HL-60 (cell line): ENCODE measurements at regions not wholly inside any gene's neighbourhood (a gene's known extent, or its start where the extent isn't known, plus 50 kb on each side); places are given as distances from the start of the nearest gene placed in this dataset.

Source experiments
- DNase-seq, 2 experiments: peaks; one replicate each; pipeline ENCODE4 v3.0.0-alpha.2; 2010 to 2020; ENCODE audit warnings: low read depth in 1 of 2, low spot score in 1 of 2
- H3K27ac ChIP-seq: fragments of 250-450 bp; sonication (Bioruptor Pico); replicated peaks from 2 replicates; pipeline ENCODE4 v1.5.1; 2020; ENCODE audit warnings: mild to moderate bottlenecking, moderate library complexity
- H3K27me3 ChIP-seq: fragments of 250-450 bp; sonication (Bioruptor Pico); 2 replicates; pipeline ENCODE4 v1.5.1; 2021; ENCODE audit warnings: mild to moderate bottlenecking, moderate library complexity; ENCODE audit not compliant: insufficient read depth, poor library complexity, severe bottlenecking
- H3K4me3 ChIP-seq: replicated peaks from 2 replicates; pipeline ENCODE4 v1.5.1; 2011; ENCODE audit warnings: mild to moderate bottlenecking, control low read depth, low read length; ENCODE audit not compliant: insufficient read depth
- CTCF ChIP-seq: IDR thresholded peaks from one replicate; pipeline ENCODE4 v1.5.1; 2011; ENCODE audit warnings: low read length, control low read depth, inconsistent platforms; ENCODE audit not compliant: insufficient read depth
- GABPA ChIP-seq: IDR thresholded peaks from 2 replicates; pipeline ENCODE4 v1.6.1; 2012; ENCODE audit warnings: low read depth
- POLR2AphosphoS5 ChIP-seq: IDR thresholded peaks from 2 replicates; pipeline ENCODE4 v1.6.1; 2012; ENCODE audit warnings: low read depth
- REST ChIP-seq: IDR thresholded peaks from 2 replicates; pipeline ENCODE4 v1.6.1; 2012; ENCODE audit warnings: low read depth; ENCODE audit not compliant: insufficient replicate concordance
- SPI1 ChIP-seq: IDR thresholded peaks from 2 replicates; pipeline ENCODE4 v1.6.1; 2012; ENCODE audit warnings: low read depth, mild to moderate bottlenecking, borderline replicate concordance

GRCh38 chr18:45417392-45417791 lies 197.9 kb upstream of the SLC14A2 start:
- H3K27me3 ChIP-seq, result no peaks in the 10 kb centered on the region
- TF ChIP-seq GABPA (no peak), POLR2AphosphoS5 (no peak), SPI1 (no peak), CTCF (no peak), REST (no peak)

GRCh38 chr18:45423659-45424058 lies 191.6 kb upstream of the SLC14A2 start:
- TF ChIP-seq GABPA, result no peak
- TF ChIP-seq SPI1, result no peak
- TF ChIP-seq REST, result no peak
- TF ChIP-seq POLR2AphosphoS5, result no peak
- TF ChIP-seq CTCF, result no peak
- no peak for DNase-seq
- peaks cover 4% of the 10 kb centered on the region for H3K27me3 ChIP-seq
- H3K4me3 ChIP-seq, result no peak overlapping the region
- no peak overlapping the region for H3K27ac ChIP-seq

More at GRCh38 chr18:45417392-45417791, 197.9 kb upstream of the SLC14A2 start:
- no peak for DNase-seq
- H3K27ac ChIP-seq, result no peak overlapping the region
- H3K4me3 ChIP-seq, result no peak overlapping the region

- no peak for DNase-seq
- TF ChIP-seq SPI1 (no peak), POLR2AphosphoS5 (no peak), GABPA (no peak), CTCF (no peak), REST (no peak)
Observed at GRCh38 chr18:45430041-45430440, 185.2 kb upstream of the SLC14A2 start.

More at GRCh38 chr18:45430041-45430440, 185.2 kb upstream of the SLC14A2 start:
- H3K4me3 ChIP-seq, result no peak overlapping the region
- no peak overlapping the region for H3K27ac ChIP-seq
- H3K27me3 ChIP-seq, result peaks cover 4% of the 10 kb centered on the region
